Head of caudate nucleus (tissue), 42 donors: ENCODE measurements at regions not wholly inside any gene's neighbourhood (a gene's known extent, or its start where the extent isn't known, plus 50 kb on each side); places are given as distances from the start of the nearest gene placed in this dataset.

Experiments
- DNase-seq, 42 donors: peaks; one replicate each; pipeline versions ENCODE4 v3.0.0 to v3.0.0-alpha.2; 2020 to 2021; ENCODE audit warnings: mixed read lengths in 7 of 42
- intact Hi-C: fragments of 100-400 bp; cut with DNase I; formaldehyde crosslinking; loops from one replicate; pipeline ENCODE4 v1.15.0; 2022

DNA sequence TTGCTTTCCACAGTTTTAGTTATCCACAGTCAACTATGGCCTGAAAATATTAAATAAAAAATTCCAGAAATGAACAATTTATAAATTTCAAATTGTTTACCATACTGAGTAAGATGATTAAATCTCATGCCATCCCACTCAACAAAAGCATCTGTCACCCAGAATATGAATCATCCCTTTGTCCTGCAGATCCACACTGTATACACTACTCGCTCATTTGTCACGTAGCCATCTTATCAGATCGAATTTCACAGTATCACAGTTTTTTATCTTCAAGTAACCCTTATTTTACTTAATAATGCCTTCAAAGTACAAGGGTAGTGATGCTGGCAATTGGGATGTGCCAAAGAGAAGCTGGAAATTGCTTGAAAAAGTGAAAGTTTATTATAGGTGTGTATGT, 291.8 kb upstream of the LRATD1 start:
- intact Hi-C loops = no loop called here
- no peak for DNase-seq

DNA sequence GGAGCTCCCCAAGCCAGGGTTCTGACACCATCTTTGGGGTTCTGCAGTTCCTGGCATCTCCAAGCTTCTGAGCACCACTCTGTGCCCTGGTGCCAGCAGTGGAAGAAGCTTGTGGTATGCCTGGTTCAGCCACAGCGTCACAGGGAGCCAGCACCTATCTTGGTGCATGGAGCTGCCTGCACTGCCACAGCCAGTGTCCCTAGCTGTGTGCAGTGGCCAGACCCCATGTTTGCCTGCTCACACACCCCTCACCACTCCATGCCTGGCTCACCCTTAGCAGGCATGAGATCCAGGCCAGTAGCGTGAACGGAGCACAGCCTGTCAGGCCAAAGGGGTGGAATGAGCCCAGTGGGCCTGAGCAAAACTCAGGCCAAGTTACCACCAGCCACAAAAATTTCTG, 290.2 kb upstream of the LRATD1 start:
- intact Hi-C loops = no loop called here
- no peak for DNase-seq

DNA sequence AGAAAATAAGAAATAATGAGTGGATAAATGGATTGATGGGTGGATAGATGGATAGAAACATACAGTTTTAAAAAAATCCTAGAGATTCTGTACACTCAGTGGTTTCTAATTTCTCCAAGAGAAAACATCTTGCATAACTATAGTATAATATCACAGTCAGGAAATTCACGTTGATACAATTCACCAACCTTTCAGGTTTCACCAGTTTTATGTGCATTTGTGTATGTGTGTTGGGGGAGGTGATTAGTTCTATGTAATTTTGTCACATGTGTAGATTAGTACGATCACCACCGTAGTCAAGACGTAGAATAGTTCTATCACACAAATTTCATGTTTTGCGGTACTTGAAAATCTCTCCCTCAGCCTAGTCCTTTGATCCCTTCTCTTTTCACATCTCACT, 288.2 kb upstream of the LRATD1 start:
- DNase-seq = no peak
- intact Hi-C loops = no loop called here

DNA sequence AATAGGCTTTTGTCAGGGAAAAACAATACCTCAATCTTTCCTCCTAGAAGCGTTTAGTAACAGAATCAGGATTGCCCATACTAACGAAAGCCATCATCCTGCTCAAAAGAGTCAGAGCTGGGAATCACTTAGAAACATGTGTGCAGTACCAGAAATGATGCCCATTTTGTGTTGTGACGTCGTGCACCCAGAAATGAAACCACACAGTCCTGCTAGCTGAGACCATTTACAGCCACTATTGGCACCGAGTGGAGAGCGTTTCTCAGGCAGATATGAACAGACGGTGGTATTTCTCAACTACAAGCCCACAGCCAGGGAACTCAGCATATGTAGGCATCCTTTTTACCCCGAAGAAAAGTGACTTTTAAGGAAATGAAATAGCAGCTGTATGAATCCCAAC, 284.3 kb upstream of the LRATD1 start:
- intact Hi-C loops = no loop called here
- no peak for DNase-seq

DNA sequence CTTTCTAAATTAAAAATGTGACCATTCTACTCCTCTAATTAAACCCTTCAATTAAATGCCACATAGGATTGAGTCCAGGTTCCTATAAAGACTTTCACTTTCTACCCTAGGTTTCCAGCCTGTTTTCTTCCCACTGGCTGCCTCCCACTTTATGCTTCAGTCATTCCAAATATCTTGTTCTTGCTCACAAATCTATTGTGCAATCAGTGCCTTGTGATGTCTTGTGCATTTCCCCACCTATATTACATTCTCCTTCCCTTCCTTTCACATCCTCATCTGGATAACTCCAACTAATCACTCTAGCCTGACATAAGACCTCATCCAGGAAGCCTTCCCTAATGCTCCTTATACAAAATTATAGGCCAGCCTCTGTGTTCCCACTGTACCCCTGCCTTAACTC, 281.7 kb upstream of the LRATD1 start:
- intact Hi-C loops = no loop called here
- peak in 1 of 42 donors; percentile 36 for DNase-seq

DNA sequence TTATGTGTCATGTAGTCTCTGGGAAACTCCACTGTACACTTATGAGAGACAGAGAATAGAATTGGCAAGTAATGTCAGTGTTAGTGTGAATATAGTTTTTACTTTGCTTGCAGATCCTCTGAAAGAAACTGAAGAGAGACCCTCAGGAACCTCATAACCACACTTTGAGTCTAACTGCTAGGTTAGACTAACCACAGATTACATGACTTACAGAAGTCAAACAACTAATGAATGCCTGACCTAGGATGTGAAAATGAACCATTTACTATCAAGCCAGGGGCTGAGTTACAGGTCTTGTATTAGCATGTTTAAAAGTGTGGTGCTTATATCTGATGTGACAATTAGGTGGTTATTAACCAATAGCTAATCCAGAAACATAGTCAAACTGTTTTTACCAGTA, 280.4 kb upstream of the LRATD1 start:
- DNase-seq = no peak
- intact Hi-C loops = no loop called here

DNA sequence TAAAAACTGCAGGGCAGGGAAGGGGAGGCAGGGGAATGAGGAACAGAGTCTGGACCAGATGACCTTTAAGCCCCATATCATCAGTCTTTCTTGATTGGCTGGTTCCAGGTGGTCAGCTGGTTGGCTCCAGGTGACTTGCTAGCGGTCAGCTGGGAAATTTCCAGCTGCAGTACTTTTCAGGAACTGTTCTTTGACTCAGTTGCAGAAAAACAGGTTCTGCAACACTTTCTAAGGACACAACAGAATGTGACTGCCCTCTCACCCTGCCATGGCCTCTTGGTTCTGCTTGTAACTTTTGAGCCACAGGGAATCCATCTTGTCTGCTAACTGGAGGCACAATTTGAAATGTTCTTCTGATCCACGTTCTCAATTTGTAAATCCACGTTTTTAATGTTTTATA, 278.3 kb upstream of the LRATD1 start:
- DNase-seq = no peak
- intact Hi-C loops = no loop called here

DNA sequence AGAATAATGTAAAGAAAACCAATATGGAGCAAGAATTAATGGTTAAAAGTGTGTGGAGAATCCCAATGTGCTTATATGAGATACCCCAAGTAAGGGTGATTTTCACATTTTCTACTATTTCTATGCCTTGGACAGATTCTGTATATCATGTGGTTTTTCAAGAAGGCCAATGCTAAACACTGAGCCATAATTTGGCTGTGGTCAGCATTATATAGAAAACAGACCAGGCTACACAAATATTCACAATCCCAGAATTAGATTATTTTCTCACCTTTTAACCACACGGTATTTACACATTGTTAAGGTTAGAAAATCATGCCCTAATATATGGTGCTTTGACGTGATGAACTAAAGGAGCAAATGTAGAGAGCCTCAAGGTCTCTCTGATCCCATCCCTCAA, 277.4 kb upstream of the LRATD1 start:
- intact Hi-C loops = no loop called here
- no peak for DNase-seq

DNA sequence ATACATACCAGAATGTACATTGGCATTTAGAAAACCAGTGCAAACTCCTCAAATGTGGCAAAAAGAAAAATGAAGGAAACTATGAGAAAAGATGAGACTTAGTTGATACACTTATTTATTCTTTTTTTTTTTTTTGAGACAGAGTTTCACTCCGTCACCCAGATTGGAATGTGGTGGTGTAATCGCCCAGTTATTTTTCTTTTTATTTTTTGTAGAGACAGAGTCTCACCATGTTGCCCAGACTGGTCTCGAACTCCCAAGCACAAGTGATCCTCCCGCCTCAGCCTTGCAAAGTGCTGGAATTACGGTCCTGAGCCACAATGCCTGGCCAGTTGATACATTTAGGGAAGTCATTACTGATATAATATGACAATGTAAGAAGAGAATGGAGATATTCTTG, 274.2 kb upstream of the LRATD1 start:
- intact Hi-C loops = no loop called here

DNA sequence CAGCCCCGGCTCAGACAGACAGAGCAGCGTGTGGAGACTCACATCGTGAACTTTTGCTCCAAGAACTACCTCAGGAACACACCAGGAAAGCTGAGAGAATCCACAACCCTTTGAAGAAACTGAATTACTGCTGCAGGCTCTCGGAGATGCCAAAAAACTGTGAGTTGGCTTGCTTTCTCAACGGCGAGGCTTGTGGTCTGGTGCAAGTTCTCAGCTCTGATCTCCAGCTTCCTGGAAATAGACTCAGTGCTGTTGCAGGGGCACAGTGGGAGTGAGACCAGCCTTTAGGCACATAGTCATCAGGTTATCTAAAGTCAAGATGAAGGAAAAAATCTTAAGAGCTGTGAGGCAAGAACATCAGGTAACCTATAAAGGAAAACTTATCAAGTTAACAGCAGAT, 273.7 kb upstream of the LRATD1 start:
- intact Hi-C loops = no loop called here
- DNase-seq = no peak

More for the DNA sequence above, 274.2 kb upstream of the LRATD1 start:
- DNase-seq = no peak

DNA sequence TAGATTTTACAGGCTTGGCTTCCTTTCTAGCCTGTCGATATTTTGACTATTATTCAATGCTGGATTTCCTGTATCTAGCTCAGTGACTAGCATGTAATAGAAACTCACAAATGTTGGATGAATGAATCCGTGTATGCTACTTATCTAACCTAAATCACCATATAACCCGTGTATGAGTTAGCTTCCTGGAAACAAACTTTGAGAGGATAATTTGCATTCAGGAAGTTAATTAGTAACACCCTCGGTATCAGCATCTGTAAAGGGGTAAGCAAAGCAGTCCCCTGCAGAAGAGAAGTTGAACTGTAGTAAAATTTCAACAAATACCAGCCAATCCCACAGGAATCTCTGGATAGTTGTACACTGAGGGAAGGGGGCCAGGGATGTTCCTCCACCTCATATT, 269.4 kb upstream of the LRATD1 start:
- DNase-seq = no peak
- intact Hi-C loops = no loop called here

DNA sequence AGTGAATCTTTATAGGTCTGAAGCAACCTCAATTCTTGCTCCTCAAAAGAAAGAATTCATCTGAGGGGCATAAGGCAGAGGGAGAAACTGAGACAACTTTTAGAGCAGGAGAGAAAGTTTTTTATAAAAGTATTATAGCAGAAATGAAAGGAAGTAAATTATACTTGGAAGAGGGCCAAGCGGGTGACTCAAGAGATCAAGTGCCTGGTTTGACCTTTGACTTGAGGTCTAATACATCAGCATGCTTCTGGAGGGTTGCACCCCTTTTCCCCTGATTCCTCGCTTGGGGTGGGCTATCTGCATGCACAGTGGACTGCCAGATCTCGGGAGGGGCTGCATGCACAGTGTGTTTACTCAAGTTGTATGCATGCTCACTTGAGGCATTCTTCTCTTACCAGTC, 268.5 kb upstream of the LRATD1 start:
- intact Hi-C loops = no loop called here
- no peak for DNase-seq

DNA sequence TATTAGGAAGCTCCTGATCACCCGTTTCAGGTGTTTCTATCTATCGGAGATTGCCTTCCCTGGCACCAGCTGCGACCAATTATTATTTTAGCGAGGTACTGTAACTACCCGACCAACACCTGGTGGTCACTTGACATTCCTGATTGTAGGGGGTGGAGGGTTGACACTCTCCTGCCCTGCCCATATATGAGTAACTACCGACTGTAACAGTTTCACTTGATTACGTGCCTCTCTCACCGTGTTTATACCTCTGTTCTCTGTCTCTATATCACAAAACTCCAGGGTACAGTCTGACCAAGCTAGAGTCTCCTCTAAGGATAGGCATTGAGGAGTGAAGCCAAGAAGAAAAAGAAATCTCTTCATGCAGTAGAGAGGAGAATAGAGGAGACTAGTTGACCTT, 268.0 kb upstream of the LRATD1 start:
- intact Hi-C loops = no loop called here
- no peak for DNase-seq

DNA sequence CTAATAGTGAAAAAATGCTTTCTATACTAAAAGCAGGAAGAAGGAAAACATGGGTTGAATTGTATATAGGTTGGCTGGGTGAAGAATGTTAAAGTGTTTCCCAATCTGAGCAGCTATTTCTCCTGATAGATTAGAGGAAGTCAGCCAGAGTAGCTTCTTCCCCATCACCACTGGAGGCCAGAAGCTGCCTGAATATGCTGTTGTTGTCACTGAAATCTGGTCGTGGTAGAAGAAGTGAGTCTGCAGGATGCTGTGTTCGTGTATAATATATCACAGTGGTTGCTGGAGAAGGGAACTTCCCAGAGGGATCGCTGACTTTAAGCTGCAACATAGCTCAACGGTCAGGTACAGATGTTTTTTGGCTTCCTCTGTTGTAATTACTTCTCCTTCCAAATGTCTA, 247.5 kb upstream of the LRATD1 start:
- intact Hi-C loops = no loop called here
- no peak for DNase-seq

DNA sequence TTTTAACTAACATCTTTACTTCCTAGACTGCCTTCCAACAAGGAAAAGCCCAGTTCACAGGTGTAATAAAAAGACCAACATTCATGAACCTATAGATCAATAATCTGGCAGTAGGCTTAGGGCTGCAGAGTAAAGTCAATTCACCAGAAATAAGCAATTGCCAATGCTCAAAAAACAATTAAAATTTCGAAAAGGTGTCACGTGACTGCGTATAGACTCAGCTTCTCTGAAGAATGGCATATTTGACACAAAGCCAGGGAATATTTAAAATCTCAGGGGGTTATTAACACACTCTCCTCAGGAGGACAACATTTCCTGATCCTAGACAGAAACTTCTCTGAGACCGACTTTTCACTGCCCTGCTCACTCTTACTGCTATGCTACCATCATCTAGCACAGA, 245.2 kb upstream of the LRATD1 start:
- no peak for DNase-seq
- intact Hi-C loops = no loop called here

DNA sequence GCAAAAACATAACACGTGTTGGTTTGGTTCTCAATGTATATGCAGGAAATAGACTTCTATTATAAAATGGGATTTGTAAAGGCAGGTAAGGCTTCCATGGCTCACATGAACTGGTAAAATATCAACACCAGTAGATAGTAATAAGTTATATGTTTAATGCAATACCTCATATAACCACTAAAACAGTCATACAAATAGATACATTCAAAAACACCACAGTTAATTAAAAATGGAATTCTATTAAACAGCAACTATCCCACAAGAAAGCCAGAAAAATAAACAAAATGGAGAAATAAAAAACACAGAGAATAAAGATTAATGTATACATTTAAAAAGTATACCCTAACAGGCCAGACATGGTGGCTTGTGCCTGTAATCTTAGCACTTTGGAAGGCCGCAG, 243.8 kb upstream of the LRATD1 start:
- intact Hi-C loops = no loop called here
- no peak for DNase-seq

DNA sequence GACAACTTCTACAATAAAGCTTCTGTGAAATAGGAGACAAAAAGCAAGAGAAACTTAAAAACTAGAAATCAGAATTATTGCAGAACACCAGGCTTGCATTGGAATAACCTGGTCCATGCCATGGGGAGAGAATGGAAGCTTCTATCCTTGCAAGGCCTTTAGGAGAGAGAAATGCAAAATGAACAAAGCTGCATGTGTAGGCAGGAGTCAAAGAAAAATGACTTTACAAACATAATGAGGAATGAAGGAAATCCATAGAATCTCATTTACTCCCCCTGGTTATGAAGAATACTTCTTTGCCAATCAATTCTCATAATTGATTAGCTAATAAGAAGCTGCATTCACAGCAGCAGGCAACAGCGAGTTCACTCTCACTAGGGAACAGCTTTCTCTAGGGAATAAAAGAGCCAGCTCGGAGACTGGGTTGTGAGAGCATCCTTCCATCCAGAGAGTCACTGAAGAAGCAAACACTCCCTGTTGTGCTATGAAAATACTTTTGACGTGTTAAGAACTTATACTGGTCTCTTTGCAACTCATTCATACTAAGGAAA, 235.9 kb upstream of the LRATD1 start:
- intact Hi-C loops = no loop called here
- DNase-seq = no peak

DNA sequence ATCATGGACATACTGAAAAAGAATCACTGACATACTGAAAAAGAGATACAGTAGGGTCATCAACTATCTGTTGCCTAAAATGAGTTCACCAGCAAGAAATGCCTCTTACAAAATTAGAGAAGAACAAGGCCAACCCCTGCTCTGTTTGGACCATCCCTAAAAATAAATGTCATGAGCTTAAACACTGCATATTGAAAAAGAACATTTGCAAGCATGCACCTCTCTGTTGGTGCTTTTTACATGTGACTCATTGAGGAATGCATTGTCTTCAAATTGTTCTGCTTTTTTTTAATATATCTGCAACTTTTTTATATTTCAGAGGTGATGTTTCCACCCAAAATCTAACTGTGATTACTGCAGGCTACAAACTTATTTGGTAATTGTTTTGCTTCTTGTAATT, 233.9 kb upstream of the LRATD1 start:
- intact Hi-C loops = no loop called here
- DNase-seq = no peak

DNA sequence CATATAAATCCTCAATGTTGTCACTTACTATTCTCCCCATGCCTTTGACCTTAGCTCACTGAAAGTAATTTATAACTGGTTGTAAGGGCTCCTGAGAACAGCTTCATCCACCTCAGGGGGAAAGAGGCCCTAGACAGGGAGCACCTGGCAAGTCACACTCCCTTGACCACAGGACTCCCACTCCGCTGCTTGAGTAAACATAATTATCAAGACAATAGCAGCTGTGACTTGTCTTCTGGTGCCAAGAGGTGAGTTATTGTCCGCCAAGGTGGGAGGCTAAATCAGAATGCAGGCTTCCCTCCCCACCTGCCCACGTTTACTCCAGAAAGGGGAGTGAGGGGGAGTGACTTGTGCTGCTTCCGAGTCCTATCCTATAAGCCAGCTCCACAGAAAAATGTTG, 230.6 kb upstream of the LRATD1 start:
- intact Hi-C loops = no loop called here
- DNase-seq = no peak

DNA sequence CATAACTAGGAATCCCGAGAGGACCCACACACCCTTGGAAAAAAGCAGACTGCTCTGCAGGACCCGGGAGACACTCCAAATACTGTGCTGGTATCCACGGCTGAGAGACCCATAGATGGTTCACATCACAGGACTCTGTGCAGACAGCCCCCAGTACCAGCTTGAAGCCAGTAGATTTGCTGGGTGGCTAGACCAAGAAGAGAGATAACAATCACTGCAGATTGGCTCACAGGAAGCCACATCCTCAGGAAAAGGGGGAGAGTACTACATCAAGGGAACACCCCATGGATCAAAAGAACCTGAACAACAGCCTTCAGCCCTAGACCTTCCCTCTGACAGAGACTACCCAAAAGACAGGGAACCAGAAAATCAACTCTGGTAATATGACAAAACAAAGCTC, 223.8 kb upstream of the LRATD1 start:
- DNase-seq = no peak
- intact Hi-C loops = no loop called here

DNA sequence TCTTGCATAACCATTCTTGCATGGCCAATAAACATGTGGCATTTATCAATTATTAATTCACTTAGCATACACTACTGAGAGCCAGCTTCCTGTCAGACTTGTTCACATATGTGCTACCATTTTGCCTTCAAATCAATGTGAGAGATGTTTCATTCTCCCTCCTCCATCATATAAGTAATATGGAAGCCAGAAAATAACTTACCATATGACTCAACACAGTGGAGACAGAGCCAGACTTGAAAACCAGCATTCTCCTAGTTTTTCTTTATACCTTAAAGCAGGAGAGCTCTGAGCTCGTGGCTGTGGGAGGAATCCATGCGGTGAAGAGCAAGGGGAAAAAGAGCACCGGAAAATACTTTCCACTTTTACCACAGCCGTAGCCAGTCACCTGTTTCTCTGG, 215.0 kb upstream of the LRATD1 start:
- peak in 3 of 42 donors; percentile 7 to 28 (median 8) for DNase-seq
- intact Hi-C loops = no loop called here

DNA sequence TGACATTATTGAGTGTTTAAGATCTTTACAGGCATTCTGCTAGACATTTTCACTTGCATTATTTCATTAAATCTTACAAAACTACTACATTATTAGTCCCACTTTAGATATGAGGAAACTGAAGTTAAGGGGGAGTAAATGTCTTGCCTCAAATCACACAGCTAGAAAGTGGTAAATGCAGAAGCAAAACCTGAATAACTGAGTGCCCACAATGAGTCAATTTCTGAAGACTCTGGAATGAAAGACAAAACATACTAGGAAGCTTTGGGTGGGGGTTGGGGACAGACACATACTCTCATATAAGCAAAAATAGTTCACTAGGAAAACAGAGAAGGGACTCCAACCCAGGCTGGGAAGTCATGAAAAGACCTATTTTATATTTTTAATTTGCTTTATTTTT, 214.4 kb upstream of the LRATD1 start:
- intact Hi-C loops = no loop called here
- no peak for DNase-seq
